Head of caudate nucleus (tissue), 42 donors: ENCODE measurements at regions not wholly inside any gene's neighbourhood (a gene's known extent, or its start where the extent isn't known, plus 50 kb on each side); places are given as distances from the start of the nearest gene placed in this dataset.
"Not testable (repeated sequence)": the region's sequence is repeated elsewhere in the genome, so short reads cannot be mapped to it uniquely, and the experiment has no call there.

Source experiments
- DNase-seq, 42 donors: peaks; one replicate each; pipeline versions ENCODE4 v3.0.0 to v3.0.0-alpha.2; 2020 to 2021; ENCODE audit warnings: mixed read lengths in 7 of 42
- intact Hi-C: fragments of 100-400 bp; cut with DNase I; formaldehyde crosslinking; loops from one replicate; pipeline ENCODE4 v1.15.0; 2022

DNA sequence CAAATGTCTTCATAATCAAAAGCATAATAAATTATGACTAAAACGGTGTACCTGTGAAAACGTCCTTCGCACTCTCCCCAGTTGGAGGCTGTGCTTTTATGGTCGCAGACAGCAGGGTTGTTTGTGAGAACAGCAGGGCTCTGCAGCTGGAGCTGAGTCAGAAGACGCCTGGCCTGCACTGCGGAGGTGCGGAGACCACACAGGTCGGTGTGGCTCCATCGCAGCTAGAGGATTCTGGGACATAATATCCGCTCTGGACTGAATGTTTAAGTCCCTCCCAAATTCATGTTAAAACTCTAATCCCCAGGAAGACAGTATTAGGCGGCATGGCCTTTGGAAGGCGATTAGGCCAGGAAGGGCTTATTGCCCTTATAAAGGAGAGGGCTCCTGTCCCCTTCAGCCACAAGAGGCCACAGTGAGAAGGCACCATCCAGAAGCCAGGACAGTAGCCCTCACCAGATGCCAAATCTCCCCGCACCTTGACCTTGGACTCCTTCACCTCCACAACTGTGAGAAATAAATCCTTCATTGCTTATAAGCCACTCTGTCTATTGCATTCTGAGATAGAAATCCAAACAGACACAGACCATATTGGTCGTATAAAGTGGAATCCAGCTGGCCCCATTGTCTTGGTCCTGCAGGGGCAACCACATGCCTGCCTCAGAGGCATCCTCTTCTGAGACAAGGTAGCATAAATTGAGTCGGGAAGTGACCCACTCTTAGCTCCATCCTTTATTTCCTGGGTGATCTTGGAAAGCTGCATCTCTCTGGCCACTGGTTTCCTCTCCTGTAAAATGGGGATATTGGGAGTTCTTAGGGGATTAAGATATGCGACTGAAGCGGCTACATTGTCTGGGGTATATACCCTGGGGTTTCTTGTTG, 749.7 kb upstream of the TPTE start:
- intact Hi-C loops, DNase-seq: not testable (repeated sequence)

DNA sequence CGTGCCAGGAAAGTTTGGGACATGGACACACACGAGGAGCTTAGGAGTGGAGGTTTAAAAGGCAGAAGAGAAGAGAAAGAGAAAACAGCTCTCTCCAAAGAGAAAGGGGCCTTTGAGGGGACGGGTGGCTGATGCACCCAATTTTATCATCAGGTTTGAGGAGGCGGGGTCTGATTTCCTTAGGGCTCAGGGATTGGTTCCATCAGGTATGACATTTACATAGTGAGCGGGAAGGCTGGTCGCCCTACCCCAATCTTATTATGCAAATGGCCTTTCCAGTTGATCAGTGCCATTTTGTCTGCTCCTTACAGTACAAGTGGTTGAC, 749.1 kb upstream of the TPTE start:
- intact Hi-C loops: no loop called here
- DNase-seq: no peak

- intact Hi-C loops, DNase-seq: not testable (repeated sequence)
Observed at GRCh38 chr21:9772877-9773420, 748.4 kb upstream of the TPTE start.

- intact Hi-C loops: no loop called here
- DNase-seq: no peak
Observed at GRCh38 chr21:9774347-9774746, 747.0 kb upstream of the TPTE start.

- DNase-seq, intact Hi-C loops: not testable (repeated sequence)
Observed at GRCh38 chr21:9774901-9775593, 746.3 kb upstream of the TPTE start.

GRCh38 chr21:9775877-9776276, 745.5 kb upstream of the TPTE start:
- DNase-seq, intact Hi-C loops: not testable (repeated sequence)

DNA sequence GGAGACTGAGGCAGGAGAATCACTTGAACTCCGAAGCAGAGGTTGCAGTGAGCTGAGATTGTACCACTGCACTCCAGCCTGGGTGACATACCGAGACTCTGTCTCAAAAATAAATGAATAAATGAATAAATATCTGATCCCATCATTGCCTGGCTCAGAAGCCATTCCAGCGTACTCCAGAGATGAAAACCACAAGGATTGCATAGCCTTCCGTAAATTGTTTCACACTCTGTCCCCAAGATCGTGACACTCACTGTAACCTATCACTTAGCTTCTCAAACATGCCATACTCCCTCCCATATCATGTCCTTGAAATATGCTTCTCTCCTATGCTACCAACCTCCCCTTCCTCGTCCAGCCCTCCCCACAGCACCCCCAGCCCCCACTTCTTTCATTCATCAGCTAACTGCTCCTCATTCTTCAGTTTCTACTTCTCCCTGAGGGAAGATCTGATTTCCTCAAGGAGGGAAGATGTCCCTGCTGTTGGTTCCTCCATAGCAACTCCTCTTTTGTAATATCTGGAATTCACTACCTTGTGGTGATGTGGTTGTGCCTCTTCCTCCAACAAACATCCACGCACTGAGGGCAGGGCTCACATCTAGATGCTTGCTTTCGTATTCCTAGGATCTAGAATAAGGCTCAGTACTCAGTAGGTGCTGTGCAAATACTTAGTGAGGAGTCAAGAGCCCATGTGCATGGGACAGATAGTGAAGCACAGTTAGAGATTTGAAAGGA, 744.9 kb upstream of the TPTE start:
- DNase-seq, intact Hi-C loops: not testable (repeated sequence)

- peak in 1 of 42 donors; percentile 4 for DNase-seq
- intact Hi-C loops: not testable (repeated sequence)
Observed at GRCh38 chr21:9778541-9778940, 742.8 kb upstream of the TPTE start.

GRCh38 chr21:9780441-9780937, 740.9 kb upstream of the TPTE start:
- intact Hi-C loops: loop anchor here (10.0 kb wide), 1 partner anchor 46 kb away; no protein-coding TSS in a partner anchor
- DNase-seq: no peak

DNA sequence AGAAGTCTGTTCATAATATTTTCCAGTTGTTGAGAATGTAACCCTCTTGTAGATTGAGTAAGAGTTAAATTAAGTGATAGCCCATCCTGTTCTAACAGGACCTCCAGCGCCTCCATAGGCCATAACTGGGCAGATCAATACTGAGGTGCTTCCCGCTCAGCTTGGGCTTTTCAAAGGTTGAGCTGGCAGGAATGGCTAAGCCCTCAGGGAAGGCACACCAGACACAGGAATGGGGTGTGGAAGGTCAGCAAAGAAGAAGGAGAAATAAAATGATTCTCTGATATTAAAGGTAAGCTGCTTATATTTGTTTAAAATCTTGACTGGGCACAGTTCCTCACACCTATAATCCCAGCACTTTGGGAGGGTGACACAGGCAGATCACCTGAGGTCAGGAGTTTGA, 737.8 kb upstream of the TPTE start:
- DNase-seq: not testable (repeated sequence)
- intact Hi-C loops: loop anchor here (10.0 kb wide), 1 partner anchor 49 kb away; no protein-coding TSS in a partner anchor

DNA sequence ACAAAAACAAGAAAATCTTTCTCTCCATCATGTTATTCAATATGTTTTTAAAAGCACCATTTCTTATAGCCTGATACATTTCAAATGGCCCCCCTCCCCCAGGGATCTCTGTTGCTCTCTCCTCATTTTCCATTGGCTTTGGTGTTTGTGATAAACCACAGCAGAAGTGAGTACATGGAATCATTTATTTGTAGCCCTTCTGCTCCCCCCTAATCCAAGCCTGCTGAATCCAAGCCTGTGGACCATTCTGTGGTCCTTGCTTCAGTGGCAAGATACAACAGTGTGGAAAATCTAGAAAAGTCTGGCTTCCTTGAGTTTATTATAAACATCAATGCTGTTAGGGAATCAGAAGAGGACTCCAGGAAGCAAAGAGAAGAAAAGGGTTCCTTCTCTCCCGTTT, 737.2 kb upstream of the TPTE start:
- DNase-seq: not testable (repeated sequence)
- intact Hi-C loops: loop anchor here (10.0 kb wide), 1 partner anchor 49 kb away; no protein-coding TSS in a partner anchor

- intact Hi-C loops: loop anchor here (10.0 kb wide), 1 partner anchor 51 kb away; no protein-coding TSS in a partner anchor
- not testable (repeated sequence) for DNase-seq
Observed at GRCh38 chr21:9786092-9786491, 735.3 kb upstream of the TPTE start.

DNA sequence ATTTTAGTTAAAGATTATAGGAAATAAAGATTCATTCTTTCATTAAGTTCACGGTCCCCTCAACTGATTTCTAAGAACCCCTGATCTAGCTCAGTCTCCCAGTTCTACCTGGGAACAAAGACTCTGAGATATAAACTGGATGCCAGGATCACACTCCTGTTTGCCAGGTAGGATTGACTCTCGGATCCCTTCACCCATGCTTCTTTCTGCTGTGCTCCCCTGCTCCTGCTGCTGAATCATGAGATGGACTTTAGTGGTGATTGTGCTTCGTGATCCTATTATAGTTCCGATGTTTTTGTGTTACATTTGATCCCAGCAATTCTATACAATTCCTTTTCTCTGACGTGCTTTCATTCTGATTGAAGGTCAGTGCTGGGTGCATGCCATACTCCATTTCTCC, 733.1 kb upstream of the TPTE start:
- intact Hi-C loops: loop anchor here (10.0 kb wide), 1 partner anchor 53 kb away; no protein-coding TSS in a partner anchor
- not testable (repeated sequence) for DNase-seq

DNA sequence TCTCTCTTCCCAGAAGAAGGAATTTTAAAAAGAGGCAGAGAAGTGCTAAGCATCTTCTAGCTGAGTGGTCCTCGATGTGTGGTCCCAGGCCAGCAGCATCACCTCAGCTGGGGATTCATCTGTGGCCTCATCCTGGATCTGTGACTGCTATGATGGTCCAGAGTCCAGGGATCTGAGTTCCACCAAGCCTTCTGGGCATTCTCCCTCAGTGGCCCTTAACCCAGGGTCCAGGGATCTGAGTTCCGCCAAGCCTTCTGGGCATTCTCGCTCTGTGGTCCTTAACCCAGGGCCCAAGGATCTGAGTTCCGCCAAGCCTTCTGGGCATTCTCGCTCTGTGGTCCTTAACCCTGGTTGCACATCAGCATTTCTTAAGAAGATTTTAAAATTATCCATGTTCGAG, 731.0 kb upstream of the TPTE start:
- intact Hi-C loops, DNase-seq: not testable (repeated sequence)

GRCh38 chr21:9791453-9791852, 729.9 kb upstream of the TPTE start:
- DNase-seq, intact Hi-C loops: not testable (repeated sequence)

DNA sequence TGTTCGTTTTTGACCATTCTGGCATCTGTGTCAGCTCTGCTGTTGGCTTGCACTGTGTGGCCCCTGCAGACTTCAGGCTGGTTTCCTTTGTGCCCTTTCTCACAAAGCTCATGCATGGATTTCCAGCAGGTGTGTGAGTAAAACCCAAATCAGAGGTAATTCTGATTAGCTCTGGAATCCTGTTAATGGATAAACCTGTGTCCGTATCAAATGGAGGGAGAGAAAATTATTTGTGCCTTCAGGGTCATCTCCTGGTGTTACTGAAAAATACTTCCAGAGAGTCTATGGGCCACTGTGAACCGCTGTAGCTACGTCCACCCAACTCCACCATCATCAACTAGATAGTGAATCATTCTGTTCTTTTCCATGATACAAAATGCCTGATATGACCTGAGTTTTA, 726.1 kb upstream of the TPTE start:
- intact Hi-C loops, DNase-seq: not testable (repeated sequence)

DNA sequence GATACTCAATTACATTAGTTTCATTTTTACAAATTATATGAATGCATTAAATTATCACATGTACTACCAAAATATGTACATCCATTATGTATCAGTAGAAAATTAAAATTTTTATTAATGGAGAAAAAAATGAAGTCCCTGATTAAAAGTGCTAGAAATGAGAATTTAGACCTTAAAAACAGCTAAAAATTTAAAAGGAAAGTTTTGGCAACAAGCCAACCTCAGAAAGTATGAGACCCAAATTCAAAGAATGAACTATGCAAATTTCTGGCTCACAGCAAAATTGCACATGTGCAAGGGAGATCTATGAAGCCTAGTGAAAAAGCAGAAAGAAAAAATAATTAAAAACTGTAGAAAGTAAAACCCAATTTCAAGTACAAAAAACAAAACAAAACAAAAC, 725.1 kb upstream of the TPTE start:
- DNase-seq, intact Hi-C loops: not testable (repeated sequence)

DNA sequence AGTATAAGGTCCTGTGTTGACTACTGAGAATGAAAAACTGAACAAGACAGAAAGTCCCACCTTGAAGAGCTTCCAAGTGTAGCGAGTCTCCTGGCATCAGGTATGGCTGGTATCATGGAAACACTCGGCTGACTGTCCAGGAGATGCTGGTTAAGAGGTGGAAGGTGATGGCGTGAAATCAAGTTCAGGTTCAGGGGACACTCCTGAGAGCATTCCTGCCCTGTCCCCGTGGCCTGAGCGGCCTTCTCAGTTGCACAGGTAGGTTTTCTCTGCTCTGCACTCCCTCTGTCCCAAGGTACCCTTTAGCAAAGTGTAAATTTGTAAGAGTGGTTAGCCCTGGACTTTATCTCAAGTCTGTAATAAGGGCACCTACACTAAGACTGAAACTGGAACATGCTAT, 713.7 kb upstream of the TPTE start:
- intact Hi-C loops, DNase-seq: not testable (repeated sequence)
